ENCODE measurements at regions not wholly inside any gene's neighbourhood (a gene's known extent, or its start where the extent isn't known, plus 50 kb on each side); places are given as distances from the start of the nearest gene placed in this dataset.

DNA sequence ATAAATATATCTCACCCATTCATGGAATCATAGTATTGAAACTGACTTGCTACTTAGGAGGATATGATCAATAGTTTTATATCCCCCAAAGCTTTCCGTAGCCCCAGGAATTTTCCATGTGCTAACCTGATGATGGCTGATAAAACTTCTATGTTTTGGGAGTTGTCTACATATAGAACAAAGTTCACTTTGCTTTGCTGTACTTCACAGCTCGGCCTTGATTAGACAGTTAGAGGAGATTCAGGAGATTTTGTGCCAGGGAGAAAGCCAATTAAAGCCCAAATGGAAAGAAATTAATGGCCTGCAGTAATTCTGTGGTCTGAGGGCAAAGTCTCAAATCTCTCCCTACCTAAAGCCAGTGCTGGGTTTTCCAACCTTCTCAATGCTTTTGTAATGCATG is 114.9 kb upstream of the SLC34A2 start:
- Histone ChIP-seq H3K79me1 (ENCODE audit: low read length) (no peaks in the 10 kb centered on the region), H4K91ac (ENCODE audit: low read depth, low read length) (no peak overlapping the region), H3K27ac (ENCODE audit: low read depth, low read length) (no peak overlapping the region), H2BK12ac (ENCODE audit: low read length) (no peak overlapping the region), H2BK5ac (ENCODE audit: low read depth, low read length, poor library complexity) (no peak overlapping the region), H2AK5ac (ENCODE audit: low read length) (no peak overlapping the region), H3K23ac (ENCODE audit: low read length) (no peak overlapping the region), H3K4ac (ENCODE audit: low read depth, low read length) (no peak overlapping the region), H3K79me2 (ENCODE audit: control insufficient read depth, insufficient read depth, low read length, poor library complexity) (no peaks in the 10 kb centered on the region), H3K9ac (ENCODE audit: low read length) (no peak overlapping the region), H4K8ac (ENCODE audit: low read depth, low read length) (no peak overlapping the region), H3K18ac (ENCODE audit: low read length) (no peak overlapping the region), H3K27me3 (ENCODE audit: insufficient read depth, low read length) (no peaks in the 10 kb centered on the region), H3K4me1 (ENCODE audit: control insufficient read depth in 1 of 2, insufficient read depth in 2 of 2, low read length in 2 of 2) (no peaks in the 10 kb centered on the region), H3K9me3 (ENCODE audit: insufficient read depth, low read depth, low read length) (peaks cover 2% of the 10 kb centered on the region), H3K14ac (ENCODE audit: low read length) (no peak overlapping the region), H2BK120ac (ENCODE audit: insufficient read depth, low read length, poor library complexity) (no peak overlapping the region), H4K12ac (ENCODE audit: low read depth, low read length) (no peak overlapping the region), H3K36me3 (ENCODE audit: control insufficient read depth in 1 of 2, insufficient read depth in 2 of 2, low read length in 2 of 2) (no peaks in the 10 kb centered on the region), H3K4me2 (ENCODE audit: low read length) (no peak overlapping the region), H3K4me3 (ENCODE audit: low read depth, low read length) (no peak overlapping the region), H2AFZ (ENCODE audit: insufficient read depth, low read length, poor library complexity) (no peak overlapping the region)
- DNase-seq, result no peak
- WGBS (ENCODE audit: extremely low coverage, insufficient coverage, insufficient read length), result no CpG with 5 or more reads among the region's 2 CpGs

DNA sequence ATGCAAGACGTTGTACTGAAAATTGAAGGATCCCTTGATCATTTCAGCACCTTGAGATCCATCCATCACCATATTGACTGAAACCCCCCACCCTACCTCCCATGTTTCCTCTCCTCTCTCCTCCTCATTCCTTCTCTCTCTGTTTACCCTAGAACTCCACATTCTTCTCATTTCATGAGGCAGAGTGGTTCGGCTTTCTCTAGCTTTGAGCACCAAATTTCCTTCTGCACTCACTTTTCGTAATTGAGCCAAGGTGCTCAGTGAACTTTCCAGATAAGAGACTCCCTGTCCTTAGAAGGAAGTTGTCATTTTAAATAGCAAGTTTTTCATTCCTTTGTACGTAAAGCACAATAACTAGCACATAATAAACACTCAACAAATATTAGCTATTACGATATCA is 108.3 kb upstream of the SLC34A2 start:
- no peaks in the 10 kb centered on the region for H3K27me3 ChIP-seq (ENCODE audit: insufficient read depth, low read length)
- no peak overlapping the region for H3K14ac ChIP-seq (ENCODE audit: low read length)
- H3K4me2 ChIP-seq (ENCODE audit: low read length), result no peak overlapping the region
- no CpG with 5 or more reads among the region's 5 CpGs for WGBS (ENCODE audit: extremely low coverage, insufficient coverage, insufficient read length)
- no peak overlapping the region for H2BK12ac ChIP-seq (ENCODE audit: low read length)
- H3K4me3 ChIP-seq (ENCODE audit: low read depth, low read length), result no peak overlapping the region
- H3K79me1 ChIP-seq (ENCODE audit: low read length), result no peaks in the 10 kb centered on the region
- H3K4ac ChIP-seq (ENCODE audit: low read depth, low read length), result no peak overlapping the region
- no peak overlapping the region for H3K18ac ChIP-seq (ENCODE audit: low read length)
- no peak overlapping the region for H4K12ac ChIP-seq (ENCODE audit: low read depth, low read length)
- H2AK5ac ChIP-seq (ENCODE audit: low read length), result no peak overlapping the region
- no peaks in the 10 kb centered on the region for H3K9me3 ChIP-seq (ENCODE audit: insufficient read depth, low read depth, low read length)
- no peak overlapping the region for H4K8ac ChIP-seq (ENCODE audit: low read depth, low read length)
- H2BK120ac ChIP-seq (ENCODE audit: insufficient read depth, low read length, poor library complexity), result no peak overlapping the region
- H2BK5ac ChIP-seq (ENCODE audit: low read depth, low read length, poor library complexity), result no peak overlapping the region
- H3K79me2 ChIP-seq (ENCODE audit: control insufficient read depth, insufficient read depth, low read length, poor library complexity), result no peaks in the 10 kb centered on the region
- H3K27ac ChIP-seq (ENCODE audit: low read depth, low read length), result no peak overlapping the region
- H4K91ac ChIP-seq (ENCODE audit: low read depth, low read length), result no peak overlapping the region
- no peaks in the 10 kb centered on the region for H3K4me1 ChIP-seq (ENCODE audit: control insufficient read depth in 1 of 2, insufficient read depth in 2 of 2, low read length in 2 of 2)
- no peak overlapping the region for H3K23ac ChIP-seq (ENCODE audit: low read length)
- DNase-seq, result no peak
- no peak overlapping the region for H3K9ac ChIP-seq (ENCODE audit: low read length)
- H3K36me3 ChIP-seq (ENCODE audit: control insufficient read depth in 1 of 2, insufficient read depth in 2 of 2, low read length in 2 of 2), result no peaks in the 10 kb centered on the region
- no peak overlapping the region for H2AFZ ChIP-seq (ENCODE audit: insufficient read depth, low read length, poor library complexity)

DNA sequence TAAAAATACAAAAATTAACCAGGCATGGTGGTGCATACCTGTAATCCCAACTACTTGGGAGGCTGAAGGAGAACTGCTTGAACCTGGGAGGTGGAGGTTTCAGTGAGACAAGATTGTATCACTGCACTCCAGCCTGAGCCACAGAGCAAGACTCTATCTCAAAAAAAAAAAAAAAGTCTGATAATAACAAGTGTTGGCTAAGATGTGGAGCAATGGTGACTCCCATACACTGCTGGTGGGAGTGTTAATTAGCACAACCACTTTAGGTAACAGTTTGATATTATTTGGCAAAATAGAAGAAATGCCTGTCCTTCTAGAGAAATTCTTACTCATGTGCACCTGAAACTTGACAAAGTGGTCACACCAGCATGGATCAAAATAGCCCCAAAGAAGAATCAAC is 106.2 kb upstream of the SLC34A2 start:
- no peak overlapping the region for H2BK5ac ChIP-seq (ENCODE audit: low read depth, low read length, poor library complexity)
- no peak overlapping the region for H3K4me3 ChIP-seq (ENCODE audit: low read depth, low read length)
- H3K27ac ChIP-seq (ENCODE audit: low read depth, low read length), result no peak overlapping the region
- no peak overlapping the region for H2BK12ac ChIP-seq (ENCODE audit: low read length)
- H3K23ac ChIP-seq (ENCODE audit: low read length), result no peak overlapping the region
- no peaks in the 10 kb centered on the region for H3K36me3 ChIP-seq (ENCODE audit: control insufficient read depth in 1 of 2, insufficient read depth in 2 of 2, low read length in 2 of 2)
- no peak overlapping the region for H3K4ac ChIP-seq (ENCODE audit: low read depth, low read length)
- H3K79me2 ChIP-seq (ENCODE audit: control insufficient read depth, insufficient read depth, low read length, poor library complexity), result no peaks in the 10 kb centered on the region
- H3K79me1 ChIP-seq (ENCODE audit: low read length), result no peaks in the 10 kb centered on the region
- H3K9me3 ChIP-seq (ENCODE audit: insufficient read depth, low read depth, low read length), result no peaks in the 10 kb centered on the region
- no peak overlapping the region for H2BK120ac ChIP-seq (ENCODE audit: insufficient read depth, low read length, poor library complexity)
- H2AFZ ChIP-seq (ENCODE audit: insufficient read depth, low read length, poor library complexity), result no peak overlapping the region
- H3K18ac ChIP-seq (ENCODE audit: low read length), result no peak overlapping the region
- no peaks in the 10 kb centered on the region for H3K27me3 ChIP-seq (ENCODE audit: insufficient read depth, low read length)
- no peak overlapping the region for H3K9ac ChIP-seq (ENCODE audit: low read length)
- H3K14ac ChIP-seq (ENCODE audit: low read length), result no peak overlapping the region
- no peak for DNase-seq
- H3K4me2 ChIP-seq (ENCODE audit: low read length), result no peak overlapping the region
- H3K4me1 ChIP-seq (ENCODE audit: control insufficient read depth in 1 of 2, insufficient read depth in 2 of 2, low read length in 2 of 2), result no peaks in the 10 kb centered on the region
- no peak overlapping the region for H4K12ac ChIP-seq (ENCODE audit: low read depth, low read length)
- H2AK5ac ChIP-seq (ENCODE audit: low read length), result no peak overlapping the region
- no peak overlapping the region for H4K8ac ChIP-seq (ENCODE audit: low read depth, low read length)
- H4K91ac ChIP-seq (ENCODE audit: low read depth, low read length), result no peak overlapping the region

DNA sequence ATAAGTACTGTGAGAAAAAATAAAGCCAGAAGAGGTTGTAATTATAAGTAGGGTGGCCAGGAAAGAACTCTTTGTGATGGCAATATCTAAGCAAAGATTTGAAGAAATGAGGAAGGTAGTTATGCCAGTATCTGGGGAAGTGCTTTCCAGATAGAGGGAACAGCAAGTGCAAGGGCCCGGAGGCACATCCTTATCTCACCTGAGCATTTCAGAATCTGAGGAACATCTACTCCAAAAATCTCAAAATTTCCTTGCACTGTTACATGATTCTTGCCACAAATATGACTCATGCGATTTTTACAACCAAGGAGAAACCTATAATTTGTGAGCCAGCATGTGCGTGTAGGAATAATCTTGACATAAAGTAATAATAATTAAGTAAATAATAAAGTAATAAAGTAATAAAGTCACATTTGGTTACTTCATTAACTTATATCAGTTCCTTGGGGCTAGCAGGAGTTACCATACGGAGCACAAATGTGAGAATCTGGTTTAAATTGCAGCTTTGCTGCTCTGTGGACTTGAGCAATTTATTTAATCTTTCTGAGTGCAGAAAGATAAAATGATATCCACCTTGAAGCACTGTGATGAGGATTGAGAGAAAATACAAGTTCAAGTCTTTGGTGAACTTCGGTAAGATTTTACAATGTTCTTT is 105.1 kb upstream of the SLC34A2 start:
- H2AFZ ChIP-seq (ENCODE audit: insufficient read depth, low read length, poor library complexity), result no peak overlapping the region
- no peak overlapping the region for H2BK5ac ChIP-seq (ENCODE audit: low read depth, low read length, poor library complexity)
- no peaks in the 10 kb centered on the region for H3K4me1 ChIP-seq (ENCODE audit: control insufficient read depth in 1 of 2, insufficient read depth in 2 of 2, low read length in 2 of 2)
- no peak overlapping the region for H3K23ac ChIP-seq (ENCODE audit: low read length)
- H3K27ac ChIP-seq (ENCODE audit: low read depth, low read length), result no peak overlapping the region
- no peaks in the 10 kb centered on the region for H3K27me3 ChIP-seq (ENCODE audit: insufficient read depth, low read length)
- DNase-seq, result peak; percentile 77 to 93
- H4K12ac ChIP-seq (ENCODE audit: low read depth, low read length), result no peak overlapping the region
- no peaks in the 10 kb centered on the region for H3K36me3 ChIP-seq (ENCODE audit: control insufficient read depth in 1 of 2, insufficient read depth in 2 of 2, low read length in 2 of 2)
- H3K4me2 ChIP-seq (ENCODE audit: low read length), result no peak overlapping the region
- no peak overlapping the region for H2BK120ac ChIP-seq (ENCODE audit: insufficient read depth, low read length, poor library complexity)
- no peak overlapping the region for H3K14ac ChIP-seq (ENCODE audit: low read length)
- H3K9me3 ChIP-seq (ENCODE audit: insufficient read depth, low read depth, low read length), result no peaks in the 10 kb centered on the region
- H3K18ac ChIP-seq (ENCODE audit: low read length), result no peak overlapping the region
- H3K9ac ChIP-seq (ENCODE audit: low read length), result no peak overlapping the region
- H4K8ac ChIP-seq (ENCODE audit: low read depth, low read length), result no peak overlapping the region
- no peak overlapping the region for H2AK5ac ChIP-seq (ENCODE audit: low read length)
- H3K79me1 ChIP-seq (ENCODE audit: low read length), result no peaks in the 10 kb centered on the region
- no peak overlapping the region for H2BK12ac ChIP-seq (ENCODE audit: low read length)
- no peak overlapping the region for H3K4ac ChIP-seq (ENCODE audit: low read depth, low read length)
- no peaks in the 10 kb centered on the region for H3K79me2 ChIP-seq (ENCODE audit: control insufficient read depth, insufficient read depth, low read length, poor library complexity)
- no peak overlapping the region for H3K4me3 ChIP-seq (ENCODE audit: low read depth, low read length)
- H4K91ac ChIP-seq (ENCODE audit: low read depth, low read length), result no peak overlapping the region
- no CpG with 5 or more reads among the region's 5 CpGs for WGBS (ENCODE audit: extremely low coverage, insufficient coverage, insufficient read length)

Data from trophoblast cell (in vitro differentiated cells and primary cell).